ENCODE measurements at regions not wholly inside any gene's neighbourhood (a gene's known extent, or its start where the extent isn't known, plus 50 kb on each side); places are given as distances from the start of the nearest gene placed in this dataset.
A peak's percentile ranks its signal among the peaks of the same experiment; 100 is the strongest.
"Not testable (repeated sequence)": the region's sequence is repeated elsewhere in the genome, so short reads cannot be mapped to it uniquely, and the experiment has no call there.

DNA sequence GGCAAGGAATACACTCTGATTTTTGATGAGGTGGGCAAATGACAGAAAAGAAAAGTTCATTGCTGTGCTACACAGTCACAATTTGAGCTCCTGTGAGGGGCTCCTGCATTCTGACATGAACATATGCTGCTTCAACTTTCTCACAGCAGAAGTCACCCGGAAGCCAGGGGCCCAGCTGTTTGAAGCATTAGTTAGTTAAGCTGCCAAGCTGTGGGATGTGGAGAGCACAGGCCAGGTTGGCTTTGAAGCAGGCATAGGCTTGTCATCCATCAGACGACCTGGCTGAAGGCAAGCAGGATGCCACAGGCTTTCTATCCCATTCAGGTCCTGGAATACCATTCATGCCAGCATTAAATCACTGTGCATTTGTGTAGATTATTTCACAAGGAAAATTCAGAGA lies 63.1 kb downstream of the MTNR1B start:
- no peak for DNase-seq

DNA sequence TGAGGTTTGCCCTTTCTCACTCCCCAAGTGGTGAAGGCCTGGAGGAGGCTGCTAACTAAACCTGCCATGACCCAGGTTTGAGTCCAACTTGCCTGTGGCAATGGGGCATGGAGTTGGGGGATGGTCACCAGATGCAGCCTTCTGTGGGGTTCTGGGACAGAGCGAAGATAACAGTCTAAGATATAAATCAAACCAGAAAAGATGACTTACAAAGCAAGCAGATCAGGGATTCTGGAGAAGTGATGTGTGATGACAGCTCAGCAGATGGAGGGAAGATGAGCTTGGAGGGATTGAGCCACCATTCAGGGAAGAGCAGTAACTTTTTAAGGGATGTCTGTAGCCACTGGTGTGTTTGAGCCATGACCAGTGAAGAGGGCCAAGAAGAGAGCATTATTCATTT lies 63.6 kb downstream of the MTNR1B start:
- peak; percentile 58 for DNase-seq

DNA sequence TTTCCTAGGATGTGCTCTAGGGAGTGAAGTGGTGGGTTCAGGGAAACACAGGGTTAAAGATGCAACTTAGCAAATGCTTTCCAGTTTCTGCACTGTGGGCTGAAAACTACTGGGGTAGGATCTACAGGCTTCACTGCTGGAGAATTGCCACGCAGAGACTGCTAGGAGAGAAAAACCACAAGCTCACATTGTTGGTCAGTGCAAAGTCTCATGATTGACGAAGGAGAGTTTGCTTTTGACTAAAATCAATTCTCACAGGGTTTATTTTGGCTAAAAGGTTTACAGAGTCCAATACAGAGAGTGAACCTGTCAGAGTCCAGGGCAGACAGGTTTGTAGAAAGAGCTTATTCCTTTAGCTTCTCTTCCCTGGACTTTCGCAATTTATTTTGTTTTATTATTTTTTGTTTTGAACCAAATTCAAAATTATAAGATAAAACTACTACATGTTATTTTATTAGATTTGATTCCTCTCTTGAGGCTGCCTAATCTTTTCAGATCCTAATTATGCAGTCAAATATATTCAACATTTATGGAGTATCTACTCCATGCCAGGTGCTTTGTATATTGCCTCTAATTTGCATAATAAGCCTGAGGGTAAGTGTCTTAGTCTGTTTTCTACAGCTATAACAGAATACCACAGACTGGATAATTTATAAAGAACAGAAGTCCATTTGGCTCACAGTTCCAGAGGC lies 64.7 kb downstream of the MTNR1B start:
- DNase-seq = peak; percentile 74

DNA sequence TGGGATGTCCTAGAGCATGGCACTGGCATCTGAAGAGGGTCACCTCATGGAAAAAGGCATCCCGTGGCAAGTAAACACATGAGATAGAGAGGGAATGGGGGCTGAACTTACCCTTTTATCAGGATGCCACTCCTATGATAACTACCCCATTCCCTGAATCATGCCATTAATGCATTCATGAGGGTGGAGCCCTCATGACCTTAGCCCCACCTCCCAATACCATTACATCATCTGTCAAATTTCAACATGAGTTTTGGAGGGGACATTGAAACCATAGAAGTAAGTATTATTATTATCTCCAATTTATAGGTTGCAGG lies 65.2 kb downstream of the MTNR1B start:
- DNase-seq = no peak

DNA sequence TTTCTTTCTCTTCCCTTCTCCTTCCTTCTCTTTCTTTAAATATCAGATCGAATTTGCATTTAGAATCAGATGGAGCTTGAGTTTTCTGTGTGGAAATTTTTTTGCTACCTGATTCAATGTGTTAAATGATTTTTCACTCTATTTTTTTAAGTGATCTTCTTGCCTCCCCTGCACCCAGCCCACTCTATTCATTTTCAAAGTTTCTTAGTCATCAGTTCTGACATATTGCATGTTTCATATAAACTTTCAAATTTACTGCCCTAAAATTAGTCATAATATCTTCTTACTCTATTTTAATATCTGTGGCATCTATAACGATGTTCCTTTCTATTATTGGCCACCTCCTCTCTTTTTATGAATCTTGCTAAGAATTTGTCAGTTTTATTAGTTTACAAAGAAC lies 69.1 kb downstream of the MTNR1B start:
- DNase-seq = no peak

DNA sequence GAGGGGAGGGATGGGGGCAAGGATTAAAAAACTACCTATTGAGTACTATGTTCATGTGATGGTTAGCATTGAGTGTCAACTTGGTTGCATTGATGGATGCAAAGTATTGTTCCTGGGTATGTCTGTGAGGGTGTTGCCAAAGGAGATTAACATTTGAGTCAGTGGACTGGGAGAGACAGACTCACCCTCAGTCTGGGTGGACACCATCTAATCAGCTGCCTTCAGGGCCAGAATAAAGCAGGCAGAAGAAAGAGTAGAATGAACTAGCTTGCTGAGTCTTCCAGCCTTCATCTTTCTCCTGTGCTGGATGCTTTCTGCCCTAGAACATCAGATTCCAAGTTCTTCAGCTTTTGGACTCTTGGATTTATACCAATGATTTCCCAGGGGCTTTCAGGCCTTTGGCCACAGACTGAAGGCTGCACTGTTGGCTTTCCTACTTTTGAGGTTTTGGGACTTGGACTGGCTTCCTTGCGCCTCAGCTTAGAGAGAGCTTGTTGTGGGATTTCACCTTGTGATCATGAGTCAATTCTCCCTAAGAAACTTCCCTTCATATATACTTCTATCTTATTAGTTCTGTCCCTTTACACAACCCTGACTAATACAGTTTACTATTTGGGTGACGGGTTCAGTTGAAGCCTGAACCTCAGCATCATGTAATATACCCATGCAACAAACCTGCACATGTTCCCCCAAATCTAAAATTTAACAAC lies 70.2 kb downstream of the MTNR1B start:
- peak; percentile 51 for DNase-seq

DNA sequence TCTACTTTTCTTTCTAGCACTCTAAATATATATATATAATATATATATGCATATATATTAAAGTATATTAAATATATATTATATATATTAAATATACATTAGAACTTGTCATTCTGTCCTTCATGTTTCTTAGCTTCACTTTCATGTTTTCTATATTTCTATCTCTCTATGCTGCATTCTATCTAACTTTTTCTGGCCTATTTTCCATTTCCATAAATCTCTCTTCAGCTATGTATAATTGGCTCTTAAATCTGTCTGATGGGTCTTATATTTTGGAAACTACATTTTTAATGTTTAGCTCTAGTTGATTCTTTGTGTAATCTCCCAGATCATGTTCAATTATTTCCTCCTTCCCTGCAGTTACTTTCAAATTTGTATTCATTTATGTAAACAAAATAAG lies 72.2 kb downstream of the MTNR1B start:
- no peak for DNase-seq

DNA sequence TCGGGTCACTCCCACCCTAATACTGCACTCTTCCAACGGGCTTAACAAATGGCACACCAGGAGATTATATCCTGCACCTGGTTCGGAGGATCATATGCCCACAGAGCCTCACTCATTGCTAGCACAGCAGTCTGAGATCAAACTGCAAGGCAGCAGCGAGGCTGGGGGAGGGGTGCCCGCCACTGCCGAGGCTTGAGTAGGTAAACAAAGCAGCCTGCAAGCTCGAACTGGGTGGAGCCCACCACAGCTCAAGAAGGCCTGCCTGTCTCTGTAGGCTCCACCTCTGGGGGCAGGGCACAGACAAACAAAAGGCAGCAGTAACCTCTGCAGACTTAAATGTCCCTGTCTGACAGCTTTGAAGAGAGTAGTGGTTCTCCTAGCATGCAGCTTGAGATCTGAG lies 73.7 kb downstream of the MTNR1B start:
- DNase-seq = not testable (repeated sequence)

DNA sequence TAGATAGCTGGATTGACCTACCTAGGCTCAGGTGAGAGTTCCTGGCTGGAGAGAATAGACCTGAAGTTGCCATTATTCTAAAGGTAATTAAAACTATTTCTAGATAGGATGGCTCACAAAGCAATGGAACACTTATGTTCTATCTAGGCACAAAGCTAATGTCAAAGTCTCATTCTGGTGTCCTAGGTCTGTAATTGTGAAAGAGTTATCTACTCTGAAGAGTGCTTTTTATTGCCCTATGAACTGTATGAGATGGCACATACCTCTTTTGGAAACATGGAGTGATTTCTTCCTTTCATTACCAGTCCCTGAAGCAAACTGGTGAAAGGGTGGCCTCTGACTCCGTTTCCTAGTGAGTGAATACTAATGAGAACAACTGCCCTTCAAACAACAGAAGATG lies 80.3 kb downstream of the MTNR1B start:
- no peak for DNase-seq

DNA sequence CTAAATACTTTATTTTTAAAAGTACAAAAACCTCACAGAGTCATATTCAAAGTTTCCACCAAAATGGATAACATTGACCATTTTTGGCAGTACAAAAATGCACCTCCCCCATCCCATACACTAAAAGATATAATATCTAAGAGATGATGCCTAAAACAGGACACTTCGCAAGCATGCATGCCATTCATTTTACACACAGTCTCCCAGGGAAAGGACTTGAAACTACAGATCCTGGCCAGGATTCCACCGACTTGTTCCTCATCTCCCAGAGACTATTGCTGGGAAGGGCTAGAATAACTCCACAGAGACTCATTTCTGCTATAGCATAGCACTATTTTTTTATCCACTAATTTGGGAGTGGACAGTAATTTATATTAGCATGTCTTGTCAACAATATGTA lies 81.7 kb downstream of the MTNR1B start:
- DNase-seq = peak; percentile 81

DNA sequence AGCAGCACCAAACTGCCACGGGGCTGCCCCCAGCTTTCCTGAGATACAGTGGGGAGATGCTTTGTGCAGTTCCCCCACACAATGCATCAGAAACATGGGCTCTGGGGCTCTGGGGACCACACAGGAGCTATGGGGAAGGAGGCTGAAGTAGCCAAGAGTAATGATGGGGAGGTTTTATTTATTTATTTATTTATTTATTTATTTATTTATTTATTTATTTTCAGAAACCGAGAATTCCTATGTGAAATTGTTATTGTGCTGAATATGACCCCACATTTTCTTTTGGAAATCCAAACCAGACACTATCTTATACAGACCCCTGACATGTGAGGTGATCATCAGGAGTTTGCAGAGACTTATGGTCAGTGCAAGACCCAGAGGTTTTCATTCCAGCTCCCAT lies 84.4 kb downstream of the MTNR1B start:
- no peak for DNase-seq

DNA sequence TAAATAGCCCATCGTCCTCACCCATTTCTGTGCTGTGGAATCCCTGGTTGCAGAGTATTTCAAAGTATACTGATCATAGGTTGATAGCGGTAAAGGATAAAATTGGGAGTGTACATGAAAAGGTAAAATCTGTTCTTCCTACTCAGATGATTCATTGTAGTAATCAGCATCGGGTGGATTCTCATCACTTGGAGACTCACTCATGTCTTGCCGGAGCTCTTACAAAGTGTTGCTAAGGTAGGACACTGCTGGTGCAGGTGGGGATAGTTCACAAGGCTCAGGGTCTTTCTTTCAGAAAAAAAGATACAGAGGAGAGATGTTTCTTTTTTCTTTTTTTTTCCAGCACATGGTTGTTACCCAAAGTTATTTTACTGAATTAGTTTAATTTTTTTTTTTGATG lies 84.8 kb downstream of the MTNR1B start:
- DNase-seq = no peak

DNA sequence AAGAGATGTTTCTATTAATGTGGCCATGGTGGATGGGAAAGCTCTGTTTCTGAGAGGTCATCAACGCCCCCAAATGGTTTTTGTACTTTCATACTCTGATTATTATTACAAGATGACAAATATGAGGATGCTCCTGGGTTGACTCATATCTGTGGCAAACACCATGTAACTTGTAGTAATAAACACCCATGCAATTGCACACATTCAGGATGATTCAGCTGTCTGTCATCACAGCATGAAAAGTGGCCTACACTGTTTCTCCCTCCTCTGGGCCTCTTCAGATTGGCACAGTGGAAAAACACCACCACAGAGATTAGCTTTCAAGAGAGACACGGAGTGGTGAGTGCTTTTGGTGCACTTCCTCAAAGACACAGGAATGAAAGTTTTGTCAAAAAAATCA lies 85.4 kb downstream of the MTNR1B start:
- peak; percentile 94 for DNase-seq

DNA sequence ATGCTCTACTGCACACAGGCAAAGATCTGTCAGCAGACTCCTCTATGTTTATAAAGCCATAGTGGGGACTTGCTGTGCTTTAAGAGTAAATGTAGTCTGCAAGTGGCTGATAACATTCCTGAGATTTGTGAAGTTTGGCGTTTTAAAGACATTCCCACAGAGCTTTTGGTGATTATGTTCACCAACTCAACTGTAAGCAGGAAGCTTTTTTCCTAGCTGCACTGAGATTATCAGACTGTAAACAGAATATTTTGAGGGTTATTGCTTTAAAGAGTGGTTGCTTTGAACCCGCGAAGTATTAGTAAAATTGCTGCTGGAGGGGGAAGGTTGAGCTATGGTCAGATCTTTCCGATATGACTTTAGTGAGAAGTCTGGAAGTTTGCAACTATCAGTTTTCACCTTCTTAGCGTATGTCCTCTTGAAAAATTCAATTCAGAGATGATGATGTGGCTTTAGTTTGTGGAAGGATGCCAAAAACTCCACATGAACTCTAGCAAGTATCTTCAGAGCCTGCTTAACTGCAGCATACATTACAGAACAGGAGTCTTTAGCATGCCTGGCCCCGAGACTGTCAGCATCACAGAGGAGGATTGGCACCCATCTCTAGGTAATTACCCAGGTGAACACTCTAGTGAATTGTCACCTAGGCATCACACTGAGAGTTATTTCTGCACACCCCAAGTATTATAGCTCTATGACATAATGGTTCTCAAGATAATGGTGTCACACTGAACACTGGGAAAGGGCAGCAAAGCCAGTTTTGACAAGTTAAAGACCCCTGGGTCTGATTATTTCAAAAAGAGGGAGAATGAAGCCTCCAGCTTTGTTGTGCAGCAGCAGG lies 89.9 kb downstream of the MTNR1B start:
- DNase-seq = peak; percentile 78

DNA sequence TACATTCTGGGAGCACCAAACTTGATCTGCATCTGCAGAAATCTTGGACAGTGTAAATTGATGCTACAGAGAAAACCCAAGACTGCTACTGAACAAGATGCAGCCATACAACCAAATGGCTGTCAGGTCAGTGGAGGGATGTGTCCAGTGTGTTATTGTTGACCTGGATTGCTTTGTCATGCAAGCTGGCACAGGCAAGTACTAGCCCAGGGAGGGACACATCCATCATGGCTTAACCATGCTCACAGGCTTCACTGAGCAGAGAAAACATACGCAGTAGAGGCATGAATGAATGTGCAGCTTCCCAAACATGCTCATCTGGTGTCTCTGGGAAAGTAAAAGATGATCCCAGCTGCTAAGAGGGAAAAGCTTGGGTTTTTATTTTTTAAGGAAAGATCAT lies 93.6 kb downstream of the MTNR1B start:
- no peak for DNase-seq

DNA sequence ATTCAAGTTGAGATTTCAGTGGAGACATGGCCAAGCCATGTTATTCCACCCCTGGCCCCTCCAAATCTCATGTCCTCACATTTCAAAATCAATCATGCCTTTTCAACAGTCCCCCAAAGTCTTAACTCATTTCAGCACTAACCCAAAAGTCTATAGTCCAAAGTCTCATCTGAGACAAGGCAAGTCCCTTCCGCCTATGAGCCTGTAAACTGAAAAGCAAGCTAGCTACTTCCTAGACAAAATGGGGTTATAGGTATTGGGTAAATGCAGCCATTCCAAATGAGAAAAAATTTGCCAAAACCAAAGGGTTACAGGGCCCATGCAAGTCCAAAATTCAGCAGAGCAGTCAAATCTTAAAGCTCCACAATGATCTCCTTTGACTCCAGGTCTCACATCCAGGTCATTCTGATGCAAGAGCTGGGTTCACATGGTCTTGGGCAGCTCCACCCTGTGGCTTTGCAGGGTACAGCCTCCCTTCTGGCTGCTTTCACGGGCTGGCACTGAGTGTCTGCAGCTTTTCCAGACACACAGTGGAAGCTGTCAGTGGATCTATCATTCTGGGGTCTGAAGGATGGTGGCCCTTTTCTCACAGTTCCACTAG lies 95.7 kb downstream of the MTNR1B start:
- DNase-seq = not testable (repeated sequence)

DNA sequence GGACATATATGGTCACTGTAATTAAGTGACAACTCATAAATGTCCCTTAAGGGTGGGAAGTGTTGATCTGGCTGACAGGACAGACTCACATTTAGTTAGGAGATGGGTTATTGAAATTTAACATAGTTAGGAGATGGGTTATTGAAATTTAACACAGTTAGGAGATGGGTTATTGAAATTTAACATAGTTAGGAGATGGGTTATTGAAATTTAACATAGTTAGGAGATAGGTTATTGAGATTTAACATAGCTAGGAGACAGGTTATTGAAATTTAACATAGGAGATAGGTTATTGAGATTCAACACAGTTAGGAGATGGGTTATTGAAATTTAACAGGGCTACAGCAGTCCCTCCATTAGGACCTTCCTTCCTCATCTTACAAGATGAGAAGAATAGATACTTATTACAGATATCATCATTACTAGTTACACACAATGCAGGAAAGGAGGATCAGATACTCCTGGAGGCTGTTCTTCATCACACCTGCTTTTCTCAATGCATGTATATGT lies 98.5 kb downstream of the MTNR1B start:
- DNase-seq = no peak

DNA sequence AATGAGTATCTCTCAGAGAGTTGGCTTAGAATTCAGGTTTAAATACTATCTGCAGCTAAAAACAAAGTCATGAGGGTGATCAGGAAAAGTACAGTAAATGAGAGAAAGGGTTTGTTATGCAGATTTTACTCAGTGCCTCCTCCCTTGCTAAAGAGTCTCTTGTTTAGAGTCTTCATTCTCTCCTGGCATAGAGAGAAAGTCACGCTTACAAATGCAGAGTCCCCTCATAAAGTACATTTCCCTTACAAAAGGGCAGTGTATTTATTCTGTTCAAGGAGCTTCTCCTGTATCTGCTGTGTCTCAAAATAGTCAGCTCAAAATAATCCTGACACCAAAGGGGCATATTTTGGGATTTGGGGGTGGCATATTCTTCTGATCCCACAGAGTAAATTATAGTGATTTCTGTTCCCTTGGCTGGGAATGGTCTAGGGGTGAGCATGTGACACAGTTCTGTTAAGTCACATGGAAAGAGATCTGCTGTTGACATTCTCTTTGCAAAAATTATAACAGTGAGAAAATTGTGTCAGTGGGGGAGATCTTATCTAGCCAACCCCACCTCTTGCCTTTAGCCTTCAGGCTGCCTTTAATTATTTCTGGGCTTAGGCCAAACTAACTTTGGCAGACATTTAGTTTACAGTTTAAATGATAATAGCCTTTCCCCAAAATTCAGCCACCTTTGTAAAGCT lies 102.9 kb downstream of the MTNR1B start:
- no peak for DNase-seq

DNA sequence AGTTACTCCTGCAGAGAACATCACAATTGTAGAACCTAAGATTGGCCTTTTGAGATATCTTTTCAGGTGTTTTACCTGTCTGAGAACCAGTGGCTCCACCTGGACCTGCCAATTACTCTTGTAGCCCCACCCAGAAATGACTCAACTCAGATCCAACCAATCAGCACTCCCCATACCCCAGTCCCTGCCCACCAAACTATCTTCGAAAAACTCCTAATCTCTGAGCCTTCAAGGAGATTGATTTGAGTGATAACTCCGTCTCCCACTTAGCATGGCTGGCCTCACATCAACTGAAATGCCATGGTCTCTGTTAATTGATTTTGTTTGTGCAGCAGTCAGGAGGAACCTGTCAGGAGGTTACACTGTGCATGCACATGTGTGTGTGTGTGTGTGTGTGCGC lies 103.6 kb downstream of the MTNR1B start:
- no peak for DNase-seq

DNA sequence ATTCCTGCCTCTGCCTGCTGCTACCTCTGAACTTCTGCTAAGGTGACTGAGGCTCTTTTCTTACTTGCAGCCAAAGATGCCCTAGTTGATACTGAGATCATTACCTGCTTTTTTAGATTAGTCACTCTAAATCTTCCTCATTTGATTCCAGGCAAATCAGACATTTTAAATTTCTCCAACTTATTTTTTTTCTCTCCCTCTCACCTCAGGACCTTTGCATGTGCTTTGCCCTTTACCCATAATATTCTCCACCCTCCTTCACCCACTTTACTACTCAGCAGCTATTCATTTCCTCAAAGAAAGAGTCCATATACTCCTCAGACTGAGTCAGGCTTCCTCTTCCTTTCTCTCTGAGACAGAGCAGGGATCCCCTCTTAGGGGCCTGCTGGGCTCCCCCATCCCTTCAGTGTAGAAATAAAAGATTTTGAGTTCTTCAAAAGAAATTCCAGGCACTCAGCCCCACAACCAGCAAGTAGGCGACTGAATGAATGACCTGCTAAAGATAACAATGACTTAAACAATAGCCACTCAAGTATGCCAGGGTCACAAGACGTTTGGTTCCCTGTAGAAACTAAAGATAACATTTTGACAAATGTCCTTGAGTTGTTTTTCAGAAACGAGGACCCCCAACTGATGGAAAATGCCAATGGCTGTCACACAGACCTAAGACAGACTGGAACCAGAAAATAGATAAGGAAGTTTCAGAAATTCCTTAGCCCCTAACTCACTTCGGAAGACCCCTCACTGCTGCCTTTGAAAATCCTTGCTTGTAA lies 104.2 kb downstream of the MTNR1B start:
- no peak for DNase-seq

DNA sequence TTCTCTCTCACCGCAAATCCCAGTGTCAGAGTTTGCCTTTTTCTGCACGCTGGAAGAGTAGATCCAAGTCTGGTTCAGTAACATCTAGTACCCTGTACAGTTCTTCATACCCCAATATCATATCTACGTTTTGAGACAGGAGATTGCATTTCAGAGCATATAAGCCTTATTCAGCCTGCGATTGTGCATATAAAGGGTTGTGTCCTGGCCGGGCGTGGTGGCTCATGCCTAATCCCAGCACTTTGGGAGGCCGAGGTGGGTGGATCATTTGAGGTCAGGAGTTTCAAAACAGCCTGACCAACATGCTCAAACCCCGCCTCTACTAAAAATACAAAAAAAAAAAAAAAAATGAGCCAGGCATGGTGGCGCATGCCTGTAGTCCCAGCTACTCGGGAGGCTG lies 104.9 kb downstream of the MTNR1B start:
- DNase-seq = no peak

DNA sequence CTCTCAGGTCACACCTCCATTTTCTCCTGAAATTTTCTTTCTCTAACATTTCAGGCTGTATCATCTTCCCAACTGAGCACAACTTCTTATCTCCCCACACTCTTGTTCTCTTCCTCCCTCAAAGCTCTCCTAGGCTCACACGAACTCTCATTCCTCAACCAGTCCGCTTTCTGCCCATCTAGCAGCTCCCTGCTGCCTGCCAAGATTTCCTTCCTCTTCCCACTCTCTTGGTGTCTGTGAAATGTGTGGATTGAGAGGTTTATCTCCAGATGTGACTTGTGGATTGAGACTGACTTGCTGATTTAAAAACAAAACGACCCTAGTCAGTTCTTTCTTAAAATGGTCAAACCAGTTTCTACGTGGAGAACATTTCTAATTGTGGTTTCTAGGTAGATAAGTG lies 106.3 kb downstream of the MTNR1B start:
- no peak for DNase-seq
